ENCODE measurements at regions not wholly inside any gene's neighbourhood (a gene's known extent, or its start where the extent isn't known, plus 50 kb on each side); places are given as distances from the start of the nearest gene placed in this dataset.

GRCh38 chr18:21998486-21998885 lies 170.9 kb upstream of the GATA6 start:
- H3K9me3 ChIP-seq = no peaks in the 10 kb centered on the region
- H3K27ac ChIP-seq = no peak overlapping the region
- 64 to 78% methylated on average over 9 of the region's 9 CpGs for WGBS, 2 donors
- H3K4me3 ChIP-seq = no peak overlapping the region
- no peaks in the 10 kb centered on the region for H3K27me3 ChIP-seq
- peaks cover 5 to 14% (median 8%) of the 10 kb centered on the region in 4 donors for H3K4me1 ChIP-seq
- DNase-seq (no peak), ATAC-seq (ENCODE audit: low FRiP score in 2 of 2) (no peak)
- no peaks in the 10 kb centered on the region for H3K36me3 ChIP-seq
- TF ChIP-seq EP300 (IDR thresholded peaks at IDR 0.05) (no peak), POLR2A (IDR thresholded peaks at IDR 0.05) (no peak), POLR2AphosphoS5 (IDR thresholded peaks at IDR 0.05) (no peak)
- TF ChIP-seq, protein P1, sequence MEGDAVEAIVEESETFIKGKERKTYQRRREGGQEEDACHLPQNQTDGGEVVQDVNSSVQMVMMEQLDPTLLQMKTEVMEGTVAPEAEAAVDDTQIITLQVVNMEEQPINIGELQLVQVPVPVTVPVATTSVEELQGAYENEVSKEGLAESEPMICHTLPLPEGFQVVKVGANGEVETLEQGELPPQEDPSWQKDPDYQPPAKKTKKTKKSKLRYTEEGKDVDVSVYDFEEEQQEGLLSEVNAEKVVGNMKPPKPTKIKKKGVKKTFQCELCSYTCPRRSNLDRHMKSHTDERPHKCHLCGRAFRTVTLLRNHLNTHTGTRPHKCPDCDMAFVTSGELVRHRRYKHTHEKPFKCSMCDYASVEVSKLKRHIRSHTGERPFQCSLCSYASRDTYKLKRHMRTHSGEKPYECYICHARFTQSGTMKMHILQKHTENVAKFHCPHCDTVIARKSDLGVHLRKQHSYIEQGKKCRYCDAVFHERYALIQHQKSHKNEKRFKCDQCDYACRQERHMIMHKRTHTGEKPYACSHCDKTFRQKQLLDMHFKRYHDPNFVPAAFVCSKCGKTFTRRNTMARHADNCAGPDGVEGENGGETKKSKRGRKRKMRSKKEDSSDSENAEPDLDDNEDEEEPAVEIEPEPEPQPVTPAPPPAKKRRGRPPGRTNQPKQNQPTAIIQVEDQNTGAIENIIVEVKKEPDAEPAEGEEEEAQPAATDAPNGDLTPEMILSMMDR (IDR thresholded peaks at IDR 0.05) = no peak

DNA sequence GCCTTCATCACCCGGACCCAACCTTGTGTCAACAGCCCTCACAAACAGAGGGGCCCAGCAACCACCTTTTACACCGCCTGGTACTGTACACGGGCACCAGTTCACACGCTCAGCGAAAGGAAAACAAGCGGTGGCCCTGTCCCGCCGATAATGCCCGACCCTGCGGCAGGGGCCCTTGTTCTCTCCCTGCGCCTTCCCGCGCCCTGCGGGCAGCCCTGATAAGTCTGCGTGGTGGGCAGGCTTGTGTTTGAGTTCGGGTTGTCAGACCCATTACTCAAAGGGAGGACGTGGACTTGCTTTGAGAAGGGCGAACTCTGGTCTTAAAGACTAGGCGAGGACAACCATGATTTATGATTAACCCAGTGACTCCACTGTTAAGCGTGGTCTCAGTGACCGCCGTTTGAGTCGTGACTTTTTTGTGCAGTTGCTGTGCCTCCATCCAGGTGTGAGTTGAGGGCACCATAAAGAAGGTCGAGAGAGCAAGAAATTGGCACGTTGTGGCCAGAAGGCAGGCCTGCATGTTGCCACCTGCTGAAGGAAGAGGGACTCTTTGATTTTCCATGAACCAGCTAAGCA lies 167.4 kb upstream of the GATA6 start:
- DNase-seq (peak in 1 of 2 donors; percentile 67), ATAC-seq (ENCODE audit: low FRiP score in 2 of 2) (no peak)
- Histone ChIP-seq H3K4me3 (no peak overlapping the region), H3K4me1 (peaks cover 0 to 8% (median 7%) of the 10 kb centered on the region in 4 donors), H3K36me3 (no peaks in the 10 kb centered on the region), H3K27me3 (no peaks in the 10 kb centered on the region), H3K9me3 (no peaks in the 10 kb centered on the region), H3K27ac (no peak overlapping the region)
- 94 to 95% methylated on average over 17 to 25 of the region's 25 CpGs for WGBS, 2 donors
- TF ChIP-seq, protein P1 (IDR thresholded peaks at IDR 0.05) = no peak
- TF ChIP-seq POLR2AphosphoS5 (IDR thresholded peaks at IDR 0.05) = no peak
- no peak for TF ChIP-seq EP300 (IDR thresholded peaks at IDR 0.05)
- TF ChIP-seq POLR2A (IDR thresholded peaks at IDR 0.05) = no peak

DNA sequence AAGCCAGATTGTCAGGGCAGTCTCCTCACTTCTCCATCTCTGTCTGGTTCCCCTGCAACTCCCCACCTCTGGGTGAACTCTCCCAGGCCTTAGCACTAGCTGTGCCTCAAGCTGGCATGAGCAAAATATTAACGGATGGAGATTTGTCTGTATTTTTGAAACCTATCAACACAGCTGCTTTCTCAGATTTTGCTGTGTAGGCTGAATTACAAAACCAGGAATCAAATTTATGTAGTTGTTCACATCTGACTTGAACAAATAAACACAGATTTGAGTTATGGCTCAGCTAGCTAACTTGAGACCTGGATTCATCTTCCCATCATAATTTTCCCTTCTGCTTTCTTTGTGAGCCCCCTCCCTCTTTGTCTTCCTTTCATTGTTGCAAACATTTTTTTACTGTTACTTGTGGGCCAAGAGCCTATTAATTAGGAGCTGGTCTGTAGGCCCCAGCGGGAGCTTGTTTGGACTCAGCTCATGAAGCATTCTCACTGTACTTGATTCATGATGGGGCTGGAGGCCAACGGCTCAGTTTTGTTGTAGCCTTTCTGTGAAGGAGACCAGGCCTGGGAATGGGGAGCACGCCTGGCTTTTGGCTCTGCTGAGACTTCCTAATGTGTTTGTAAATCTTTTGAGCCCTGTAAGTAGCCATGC lies 164.1 kb upstream of the GATA6 start:
- H3K4me1 ChIP-seq = no peaks in the 10 kb centered on the region
- TF ChIP-seq EP300 (IDR thresholded peaks at IDR 0.05) (no peak), POLR2A (IDR thresholded peaks at IDR 0.05) (no peak), POLR2AphosphoS5 (IDR thresholded peaks at IDR 0.05) (no peak)
- TF ChIP-seq, protein P1 (IDR thresholded peaks at IDR 0.05) = no peak
- WGBS, 2 donors = 51 to 59% methylated on average over 4 of the region's 4 CpGs
- no peaks in the 10 kb centered on the region for H3K9me3 ChIP-seq
- no peak overlapping the region for H3K4me3 ChIP-seq
- DNase-seq = no peak
- H3K36me3 ChIP-seq = no peaks in the 10 kb centered on the region
- ATAC-seq (ENCODE audit: low FRiP score in 2 of 2) = no peak
- H3K27ac ChIP-seq = no peak overlapping the region
- no peaks in the 10 kb centered on the region for H3K27me3 ChIP-seq

GRCh38 chr18:22006458-22006857 lies 162.9 kb upstream of the GATA6 start:
- no peaks in the 10 kb centered on the region for H3K9me3 ChIP-seq
- H3K4me1 ChIP-seq = no peaks in the 10 kb centered on the region
- 82 to 84% methylated on average over 2 of the region's 2 CpGs for WGBS, 2 donors
- ATAC-seq (ENCODE audit: low FRiP score in 2 of 2) (no peak), DNase-seq (no peak)
- H3K27me3 ChIP-seq = no peaks in the 10 kb centered on the region
- TF ChIP-seq POLR2AphosphoS5 (IDR thresholded peaks at IDR 0.05) = no peak
- TF ChIP-seq EP300 (IDR thresholded peaks at IDR 0.05) = no peak
- no peak for TF ChIP-seq POLR2A (IDR thresholded peaks at IDR 0.05)
- TF ChIP-seq, protein P1 (IDR thresholded peaks at IDR 0.05) = no peak
- H3K36me3 ChIP-seq = no peaks in the 10 kb centered on the region
- H3K4me3 ChIP-seq = no peak overlapping the region
- H3K27ac ChIP-seq = no peak overlapping the region

DNA sequence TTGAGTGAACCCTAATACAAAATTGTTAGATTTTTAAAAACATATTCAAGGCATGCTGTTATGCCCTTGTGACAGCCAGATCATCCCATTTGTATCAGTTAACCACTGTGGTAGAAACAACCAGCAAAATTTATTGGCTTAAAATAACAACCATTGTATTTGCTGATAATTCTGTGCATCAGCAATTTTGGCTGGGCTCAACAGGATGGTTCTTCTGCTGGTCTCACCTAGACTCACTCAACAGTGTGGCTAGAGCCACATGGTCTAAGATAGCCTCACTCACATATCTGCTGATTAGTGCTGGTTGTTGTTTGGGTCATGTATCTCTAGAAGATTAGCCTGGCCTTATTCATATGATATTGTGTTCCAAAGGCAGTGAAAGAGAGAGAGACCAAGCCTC lies 160.1 kb upstream of the GATA6 start:
- no peak overlapping the region for H3K27ac ChIP-seq
- ATAC-seq (ENCODE audit: low FRiP score in 2 of 2) (no peak), DNase-seq (no peak)
- H3K27me3 ChIP-seq = no peaks in the 10 kb centered on the region
- TF ChIP-seq, protein P1 (IDR thresholded peaks at IDR 0.05) = no peak
- no peak for TF ChIP-seq POLR2AphosphoS5 (IDR thresholded peaks at IDR 0.05)
- TF ChIP-seq POLR2A (IDR thresholded peaks at IDR 0.05) = no peak
- TF ChIP-seq EP300 (IDR thresholded peaks at IDR 0.05) = no peak
- peaks cover 0 to 4% (median 0%) of the 10 kb centered on the region in 4 donors for H3K9me3 ChIP-seq
- H3K4me3 ChIP-seq = no peak overlapping the region
- H3K4me1 ChIP-seq = no peaks in the 10 kb centered on the region
- H3K36me3 ChIP-seq = no peaks in the 10 kb centered on the region

All from upper lobe of left lung (tissue), 6 donors.